DND-41 (cell line): ENCODE measurements at regions not wholly inside any gene's neighbourhood (a gene's known extent, or its start where the extent isn't known, plus 50 kb on each side); places are given as distances from the start of the nearest gene placed in this dataset.

Experiments
- ATAC-seq: fragments of 200-7000 bp; cut with Tn5 transposase; 3 replicates; pipeline ENCODE4 v1.9.1; 2021; ENCODE audit warnings: low read depth; ENCODE audit not compliant: insufficient read depth
- DNase-seq: peaks from one replicate; pipeline ENCODE4 v3.0.0-alpha.2; 2020
- H2AFZ ChIP-seq: 2 replicates; pipeline ENCODE4 v1.6.0; 2012; ENCODE audit warnings: low read depth, low read length
- H3K27ac ChIP-seq: 2 replicates; pipeline ENCODE4 v1.5.1; 2012; ENCODE audit warnings: low read length, inconsistent platforms
- H3K27me3 ChIP-seq: fragments of 200-600 bp; sonication (generic); 2 replicates; pipeline ENCODE4 v1.6.0; 2012; ENCODE audit warnings: low read length, mild to moderate bottlenecking, inconsistent platforms; ENCODE audit not compliant: insufficient read depth, poor library complexity
- H3K36me3 ChIP-seq: 2 replicates; pipeline ENCODE4 v1.5.1; 2012; ENCODE audit warnings: low read length, inconsistent platforms; ENCODE audit not compliant: insufficient read depth
- H3K4me1 ChIP-seq: 2 replicates; pipeline ENCODE4 v1.5.1; 2012; ENCODE audit warnings: mild to moderate bottlenecking, low read length; ENCODE audit not compliant: insufficient read depth
- H3K4me2 ChIP-seq: 2 replicates; pipeline ENCODE4 v1.6.0; 2012; ENCODE audit warnings: mild to moderate bottlenecking, moderate library complexity, low read length, inconsistent platforms; ENCODE audit not compliant: insufficient read depth
- H3K4me3 ChIP-seq, 2 experiments: fragments of 200-600 bp in 1 of 2; shearing (Covaris generic) in 1 of 2; 2 replicates each; pipeline ENCODE4 v1.5.1; 2012 to 2016; ENCODE audit warnings: inconsistent platforms in 2 of 2, low read length in 2 of 2, mild to moderate bottlenecking in 2 of 2, low read depth in 1 of 2, moderate library complexity in 1 of 2
- H3K79me2 ChIP-seq: 2 replicates; pipeline ENCODE4 v1.6.0; 2012; ENCODE audit warnings: low read length, inconsistent platforms; ENCODE audit not compliant: insufficient read depth
- H3K9ac ChIP-seq: 2 replicates; pipeline ENCODE4 v1.6.0; 2012; ENCODE audit warnings: low read depth, mild to moderate bottlenecking, inconsistent platforms, low read length, moderate library complexity
- H3K9me3 ChIP-seq: 2 replicates; pipeline ENCODE4 v1.5.1; 2012; ENCODE audit warnings: low read length, moderate library complexity, mild to moderate bottlenecking, inconsistent platforms; ENCODE audit not compliant: insufficient read depth, severe bottlenecking
- H4K20me1 ChIP-seq: 2 replicates; pipeline ENCODE4 v1.6.0; 2012; ENCODE audit warnings: low read length; ENCODE audit not compliant: insufficient read depth
- EZH2 ChIP-seq: IDR thresholded peaks from 3 replicates; pipeline ENCODE4 v1.6.1; 2012; ENCODE audit warnings: borderline replicate concordance, low read depth, mild to moderate bottlenecking, moderate library complexity, low read length, inconsistent platforms; ENCODE audit not compliant: severe bottlenecking
- TF ChIP-seq, protein P1 (sequence below): IDR thresholded peaks from 2 replicates; pipeline ENCODE4 v1.5.1; 2012; ENCODE audit warnings: borderline replicate concordance, low read length, moderate library complexity, mild to moderate bottlenecking; ENCODE audit not compliant: poor library complexity, severe bottlenecking; ENCODE audit errors: extremely low read depth

DNA sequence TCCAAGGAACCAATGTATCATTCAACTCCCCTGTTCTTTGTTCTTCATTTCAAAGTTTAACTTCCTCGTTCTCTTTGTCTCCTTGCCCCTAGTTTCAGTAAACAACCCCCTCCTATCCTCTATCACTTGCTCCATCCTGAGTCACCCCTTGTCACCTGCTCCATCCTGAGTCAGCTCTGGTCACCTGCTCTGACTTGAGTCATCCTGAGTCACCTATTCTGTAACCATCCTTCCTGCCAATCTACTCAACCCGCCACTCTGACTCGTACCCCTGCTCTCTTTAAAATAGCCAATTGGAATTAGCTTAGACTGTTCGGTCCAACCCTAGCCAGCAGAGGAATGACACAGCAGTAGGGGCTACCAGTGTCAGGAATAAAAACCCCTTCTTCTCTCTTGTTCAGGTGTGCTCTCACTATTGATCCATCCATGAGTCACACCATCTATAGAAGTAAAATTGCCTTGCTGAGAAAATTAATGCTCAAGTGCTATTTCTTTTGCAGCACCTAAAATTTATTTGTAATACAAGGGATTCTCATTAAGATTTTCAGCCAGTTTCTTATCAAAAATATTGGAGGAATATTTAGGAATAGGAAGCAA, 326.8 kb downstream of the AKAIN1 start:
- Histone ChIP-seq H3K4me3 (no peak overlapping the region), H3K9ac (no peak overlapping the region), H2AFZ (no peak overlapping the region), H3K36me3 (no peaks in the 10 kb centered on the region), H3K27ac (no peak overlapping the region), H3K4me2 (no peak overlapping the region), H3K9me3 (no peaks in the 10 kb centered on the region), H3K4me1 (no peaks in the 10 kb centered on the region), H3K27me3 (no peaks in the 10 kb centered on the region), H3K79me2 (no peaks in the 10 kb centered on the region), H4K20me1 (no peaks in the 10 kb centered on the region)
- DNase-seq (no peak), ATAC-seq (no peak)
- TF ChIP-seq, protein P1, sequence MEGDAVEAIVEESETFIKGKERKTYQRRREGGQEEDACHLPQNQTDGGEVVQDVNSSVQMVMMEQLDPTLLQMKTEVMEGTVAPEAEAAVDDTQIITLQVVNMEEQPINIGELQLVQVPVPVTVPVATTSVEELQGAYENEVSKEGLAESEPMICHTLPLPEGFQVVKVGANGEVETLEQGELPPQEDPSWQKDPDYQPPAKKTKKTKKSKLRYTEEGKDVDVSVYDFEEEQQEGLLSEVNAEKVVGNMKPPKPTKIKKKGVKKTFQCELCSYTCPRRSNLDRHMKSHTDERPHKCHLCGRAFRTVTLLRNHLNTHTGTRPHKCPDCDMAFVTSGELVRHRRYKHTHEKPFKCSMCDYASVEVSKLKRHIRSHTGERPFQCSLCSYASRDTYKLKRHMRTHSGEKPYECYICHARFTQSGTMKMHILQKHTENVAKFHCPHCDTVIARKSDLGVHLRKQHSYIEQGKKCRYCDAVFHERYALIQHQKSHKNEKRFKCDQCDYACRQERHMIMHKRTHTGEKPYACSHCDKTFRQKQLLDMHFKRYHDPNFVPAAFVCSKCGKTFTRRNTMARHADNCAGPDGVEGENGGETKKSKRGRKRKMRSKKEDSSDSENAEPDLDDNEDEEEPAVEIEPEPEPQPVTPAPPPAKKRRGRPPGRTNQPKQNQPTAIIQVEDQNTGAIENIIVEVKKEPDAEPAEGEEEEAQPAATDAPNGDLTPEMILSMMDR, result no peak
- TF ChIP-seq EZH2, result no peak

DNA sequence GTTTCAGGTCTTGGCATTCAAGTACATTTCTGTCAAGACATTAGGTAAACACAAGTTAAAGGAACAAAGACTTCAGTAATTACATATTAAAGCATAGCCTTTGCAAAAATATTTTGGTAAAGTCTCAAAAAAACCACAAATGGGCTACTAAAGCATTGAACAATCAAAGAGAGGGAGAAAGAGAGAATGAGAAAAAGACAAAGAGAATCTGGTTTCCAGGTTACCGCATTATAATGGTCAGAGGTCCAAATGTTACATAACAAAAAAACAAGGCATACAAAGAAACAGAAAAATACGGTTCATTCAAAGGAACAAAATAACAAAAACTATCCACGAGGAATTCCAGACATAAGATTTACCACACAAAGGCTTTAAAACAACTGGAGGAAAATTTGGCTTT, 327.9 kb downstream of the AKAIN1 start:
- no peak overlapping the region for H3K27ac ChIP-seq
- DNase-seq (no peak), ATAC-seq (no peak)
- H2AFZ ChIP-seq, result no peak overlapping the region
- no peaks in the 10 kb centered on the region for H3K9me3 ChIP-seq
- TF ChIP-seq, protein P1, result no peak
- TF ChIP-seq EZH2, result no peak
- no peaks in the 10 kb centered on the region for H3K36me3 ChIP-seq
- H3K9ac ChIP-seq, result no peak overlapping the region
- no peaks in the 10 kb centered on the region for H3K4me1 ChIP-seq
- H3K4me3 ChIP-seq, result no peak overlapping the region
- H3K4me2 ChIP-seq, result no peak overlapping the region
- H4K20me1 ChIP-seq, result no peaks in the 10 kb centered on the region
- no peaks in the 10 kb centered on the region for H3K27me3 ChIP-seq
- no peaks in the 10 kb centered on the region for H3K79me2 ChIP-seq

DNA sequence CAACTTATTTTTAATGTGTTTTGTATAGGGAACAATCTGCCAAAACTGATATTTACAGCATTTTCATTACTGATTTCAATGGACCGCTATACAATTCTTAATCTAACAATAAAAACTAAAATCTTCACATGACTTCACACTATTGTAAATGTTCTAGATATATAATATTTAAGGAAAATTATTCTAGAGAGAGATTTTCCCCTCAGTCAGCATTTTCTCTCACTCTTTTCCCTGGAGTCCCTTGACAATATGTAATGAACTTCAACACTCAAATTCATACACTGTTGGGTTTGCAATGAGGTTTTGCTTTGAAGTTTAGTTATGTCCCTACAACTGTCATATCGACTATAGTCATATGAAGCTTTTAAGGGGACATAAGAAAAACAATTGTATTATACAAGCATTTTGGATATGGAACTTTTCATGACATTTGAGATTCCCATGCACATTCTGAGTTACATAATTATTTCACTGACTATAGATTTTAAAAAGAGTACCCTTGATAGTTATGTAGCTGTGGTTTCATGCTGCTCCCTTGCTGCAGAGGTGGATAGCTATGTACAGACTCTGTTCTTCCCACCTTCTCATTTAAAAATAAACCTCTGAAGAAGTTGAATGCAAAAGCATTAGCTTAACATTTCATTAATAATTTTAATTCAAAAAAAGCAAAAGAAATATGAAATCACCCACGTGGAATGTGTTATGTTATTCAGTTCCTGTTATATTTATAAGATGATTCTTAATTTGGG, 338.5 kb downstream of the AKAIN1 start:
- Histone ChIP-seq H2AFZ (no peak overlapping the region), H3K4me3 (no peak overlapping the region), H3K27ac (no peak overlapping the region), H4K20me1 (no peaks in the 10 kb centered on the region), H3K79me2 (no peaks in the 10 kb centered on the region), H3K4me1 (no peaks in the 10 kb centered on the region), H3K36me3 (no peaks in the 10 kb centered on the region), H3K4me2 (no peak overlapping the region), H3K9me3 (no peaks in the 10 kb centered on the region), H3K9ac (no peak overlapping the region), H3K27me3 (no peaks in the 10 kb centered on the region)
- TF ChIP-seq, protein P1, result no peak
- TF ChIP-seq EZH2, result no peak
- ATAC-seq (no peak), DNase-seq (no peak)
